SKM-1 (cell line): ENCODE measurements at regions not wholly inside any gene's neighbourhood (a gene's known extent, or its start where the extent isn't known, plus 50 kb on each side); places are given as distances from the start of the nearest gene placed in this dataset.
"Not testable (repeated sequence)": the region's sequence is repeated elsewhere in the genome, so short reads cannot be mapped to it uniquely, and the experiment has no call there.

ENCODE experiments used
- DNase-seq: peaks from one replicate; lab custom pipeline; 2025; ENCODE audit not compliant: unreplicated experiment; lab: John Stamatoyannopoulos, UW

DNA sequence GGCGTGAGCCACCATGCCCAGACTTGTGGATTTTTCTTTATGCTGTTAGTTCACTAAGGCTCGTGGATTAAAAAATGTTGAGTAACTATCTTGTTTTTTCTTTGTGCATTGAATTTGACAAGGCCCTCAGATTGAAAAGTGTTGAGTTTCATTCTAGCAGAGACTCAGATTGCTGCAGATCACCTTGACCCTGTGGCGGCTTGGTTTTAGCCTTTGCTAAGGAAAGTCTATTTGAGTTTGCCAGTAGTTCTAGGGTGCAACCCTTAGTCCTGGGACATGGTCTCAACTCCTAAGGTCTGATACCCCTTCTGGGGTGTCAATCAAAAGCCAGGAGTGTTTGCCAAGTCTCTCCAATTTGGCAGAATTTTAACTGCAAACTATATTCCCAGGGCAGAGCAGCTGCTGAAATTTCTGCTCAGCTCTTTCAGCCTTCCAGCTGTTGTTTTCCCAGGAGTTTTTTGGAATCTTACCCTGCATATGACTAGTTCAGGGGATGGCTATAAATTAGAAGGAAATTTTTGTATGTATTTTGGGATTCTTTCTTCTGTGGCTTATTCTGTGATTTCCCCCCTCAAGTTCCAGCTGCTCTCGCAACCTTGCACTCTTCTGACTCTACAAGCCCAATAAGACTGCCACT, 84.3 kb upstream of the HAND1 start:
- no peak for DNase-seq

DNA sequence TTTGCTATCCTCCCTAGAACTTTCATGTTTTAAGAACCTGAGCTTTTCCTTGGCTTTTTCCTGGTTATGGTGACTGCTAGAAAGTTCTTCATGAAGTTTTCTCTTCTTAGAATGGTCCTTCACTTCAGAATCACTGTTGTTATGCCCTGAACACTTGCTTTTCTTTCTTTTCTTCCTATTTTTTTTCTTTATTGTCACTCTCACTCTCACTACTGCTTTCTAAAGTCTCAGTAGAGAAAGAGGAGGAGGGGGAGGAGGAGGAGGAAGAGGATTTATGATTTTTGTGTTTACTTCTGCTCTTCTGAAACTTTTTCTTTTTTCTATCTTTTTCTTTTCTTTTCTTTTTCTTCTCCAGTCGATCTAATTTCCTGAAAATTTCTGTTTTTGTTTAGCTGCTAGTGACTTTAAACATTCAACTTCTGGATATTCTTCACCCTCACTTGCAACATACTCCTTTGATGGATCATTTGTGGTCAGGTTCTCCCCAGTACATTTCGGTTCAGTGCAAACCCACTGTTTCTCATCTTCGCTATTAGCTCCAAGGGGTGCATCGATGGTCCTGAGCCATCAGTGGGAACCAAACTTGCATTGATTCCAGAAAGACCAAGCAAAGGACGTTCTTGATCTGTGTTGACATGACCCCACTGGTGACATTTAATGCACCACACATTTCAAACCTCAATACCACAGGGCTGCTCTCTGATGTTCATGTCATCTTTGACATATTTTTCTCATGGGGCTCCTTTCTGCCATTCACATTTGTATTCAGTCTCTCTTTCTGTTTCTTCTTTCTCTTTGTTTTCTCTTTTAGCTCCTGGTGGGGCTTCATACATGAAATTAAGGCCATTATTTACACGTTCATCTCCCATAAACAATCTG, 81.6 kb upstream of the HAND1 start:
- DNase-seq = no peak

DNA sequence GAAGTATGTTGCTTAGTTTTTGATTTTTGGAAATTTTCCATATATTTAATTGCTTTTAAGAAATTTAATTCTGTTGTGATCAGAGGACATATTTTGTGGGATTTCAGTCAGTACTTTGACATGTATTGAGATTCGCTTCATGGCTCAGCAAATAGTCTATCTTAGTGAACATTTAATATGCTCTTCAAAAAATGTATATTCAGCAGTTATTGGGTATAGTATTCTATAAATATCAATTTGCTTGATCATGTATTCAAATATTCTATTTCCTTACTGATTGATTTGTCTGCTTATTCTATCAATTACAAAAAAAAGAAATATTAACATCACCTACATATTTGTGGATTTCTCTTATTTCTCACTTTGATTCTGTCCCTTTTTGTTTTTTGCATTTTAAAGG, 79.5 kb upstream of the HAND1 start:
- no peak for DNase-seq

DNA sequence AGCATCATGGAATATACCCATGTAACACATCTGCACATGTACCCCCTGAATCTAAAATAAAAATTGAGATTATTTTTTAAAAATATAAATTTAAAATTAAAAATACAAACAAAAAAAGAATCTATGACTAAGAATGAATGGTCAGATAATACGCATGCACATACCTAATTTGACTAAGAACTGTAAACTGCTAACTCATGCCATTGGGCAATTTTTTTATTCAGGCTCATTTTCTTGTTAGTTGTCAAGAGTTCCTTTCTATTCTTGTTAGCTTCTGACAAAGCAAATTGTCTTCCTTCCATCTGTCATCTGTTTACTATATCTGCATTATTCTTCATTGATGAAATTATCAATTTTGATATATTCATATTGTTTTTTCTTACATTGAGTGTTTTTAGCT, 69.5 kb upstream of the HAND1 start:
- no peak for DNase-seq

DNA sequence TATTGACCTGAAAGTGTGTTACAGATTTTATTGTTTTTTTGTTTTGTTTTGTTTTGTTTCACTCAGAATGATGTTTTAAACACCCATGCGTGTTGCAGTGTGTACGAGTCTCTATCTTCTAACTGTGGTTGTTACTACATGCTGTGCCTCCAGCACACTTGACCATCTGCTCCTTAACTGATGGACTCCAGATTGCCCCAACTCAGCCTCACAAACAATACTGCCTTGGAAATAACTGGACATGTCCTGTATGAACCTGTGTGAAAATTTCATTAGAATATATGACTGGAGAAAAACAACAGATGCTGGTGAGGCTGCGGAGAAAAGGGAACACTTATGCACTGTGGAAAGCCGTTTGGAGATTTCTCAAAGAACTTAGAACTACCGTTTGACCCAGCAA, 68.7 kb upstream of the HAND1 start:
- no peak for DNase-seq

DNA sequence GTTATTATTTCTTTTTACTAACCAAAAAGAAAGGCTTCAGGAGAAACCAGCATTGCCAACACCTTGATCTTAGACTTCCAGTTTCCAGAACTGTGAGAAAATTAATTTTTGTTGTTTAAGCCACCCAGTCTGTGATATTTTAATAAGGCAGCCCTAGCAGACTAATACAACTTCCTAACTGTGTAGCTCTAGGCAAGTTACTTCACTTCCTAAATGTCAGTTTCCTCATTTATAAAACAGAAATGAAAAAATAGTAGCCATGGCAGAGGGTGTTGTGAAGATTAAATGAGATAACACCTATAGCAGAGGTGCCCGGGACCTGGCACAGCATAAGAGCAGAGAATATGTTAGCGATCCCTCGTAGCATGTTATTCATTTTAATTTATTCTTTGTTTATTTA, 66.6 kb upstream of the HAND1 start:
- DNase-seq = no peak

DNA sequence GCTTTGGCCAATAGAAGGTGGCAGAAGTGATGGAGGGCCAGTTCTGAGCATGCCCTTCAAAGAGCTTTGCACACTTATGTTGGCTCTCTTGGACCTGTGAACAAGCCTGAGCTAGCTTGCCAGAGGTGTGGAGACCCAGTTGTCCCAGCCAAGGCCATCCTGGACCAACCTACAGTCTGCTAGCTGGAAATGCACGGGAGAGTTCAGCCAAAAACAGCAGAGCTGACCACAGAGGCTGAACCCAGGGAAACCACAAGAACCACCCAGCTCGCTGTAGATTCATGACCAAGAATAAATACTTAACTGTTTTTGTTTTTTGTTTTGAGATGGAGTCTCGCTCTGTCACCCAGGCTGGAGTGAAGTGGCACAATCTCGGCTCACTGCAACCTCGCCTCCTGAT, 65.4 kb upstream of the HAND1 start:
- no peak for DNase-seq

DNA sequence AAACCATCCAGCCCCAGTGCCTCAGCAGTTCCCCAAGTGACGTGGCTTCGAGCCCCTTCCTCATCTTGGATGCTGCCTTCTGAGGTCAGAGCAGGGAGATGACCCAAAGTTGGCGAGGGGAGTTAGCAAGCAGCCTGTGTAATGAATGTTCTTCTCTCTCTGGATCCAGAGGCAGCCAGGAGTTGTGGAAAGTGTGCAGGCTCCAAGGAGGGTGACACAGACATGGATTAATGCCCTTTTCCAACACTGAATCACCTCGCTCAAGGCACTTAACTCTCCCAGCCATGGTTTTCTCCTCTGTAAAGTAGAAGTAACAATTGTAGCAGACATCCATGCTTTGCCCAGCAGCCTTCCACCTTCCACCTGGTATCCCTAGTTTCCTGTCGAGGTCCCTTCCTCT, 64.6 kb upstream of the HAND1 start:
- DNase-seq = no peak

DNA sequence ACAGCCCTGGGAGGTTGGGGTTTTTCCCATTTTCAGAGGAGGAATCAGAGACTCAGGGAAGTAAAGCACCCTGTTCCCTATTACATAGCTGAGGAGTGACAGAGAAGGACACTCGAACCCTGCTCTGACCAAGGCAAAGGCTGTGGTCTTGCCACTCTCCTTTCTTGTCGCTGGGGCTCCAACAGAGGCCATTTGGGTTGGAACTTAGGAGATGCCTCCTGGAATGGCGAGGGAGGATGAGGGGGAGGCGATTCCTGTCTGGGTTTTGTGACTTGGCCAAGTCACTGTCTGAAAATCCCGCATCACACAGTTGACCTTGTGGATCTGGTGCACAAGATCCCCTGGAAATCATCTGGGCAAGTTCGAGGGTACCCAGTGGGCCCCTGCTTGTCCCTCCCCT, 64.0 kb upstream of the HAND1 start:
- no peak for DNase-seq

DNA sequence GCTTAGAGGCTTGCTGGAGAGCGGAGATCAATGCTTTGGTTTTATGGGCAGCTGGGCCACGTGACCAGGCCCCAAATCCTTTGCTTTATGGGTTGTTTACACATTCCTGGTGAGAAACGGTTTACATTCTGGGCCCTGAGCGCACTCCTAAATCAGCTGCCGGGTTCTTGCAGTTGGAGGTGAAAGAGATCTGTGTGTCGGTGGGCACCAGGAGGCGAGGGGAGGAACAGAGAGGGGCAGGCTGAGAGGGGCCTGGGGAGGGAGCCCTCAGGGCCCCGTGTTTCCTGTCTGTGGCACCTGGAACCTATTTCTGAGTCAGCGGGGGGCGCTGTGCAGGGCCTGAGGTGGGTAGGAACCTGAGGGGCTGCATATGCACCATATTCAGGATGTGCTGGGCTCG, 63.5 kb upstream of the HAND1 start:
- no peak for DNase-seq

DNA sequence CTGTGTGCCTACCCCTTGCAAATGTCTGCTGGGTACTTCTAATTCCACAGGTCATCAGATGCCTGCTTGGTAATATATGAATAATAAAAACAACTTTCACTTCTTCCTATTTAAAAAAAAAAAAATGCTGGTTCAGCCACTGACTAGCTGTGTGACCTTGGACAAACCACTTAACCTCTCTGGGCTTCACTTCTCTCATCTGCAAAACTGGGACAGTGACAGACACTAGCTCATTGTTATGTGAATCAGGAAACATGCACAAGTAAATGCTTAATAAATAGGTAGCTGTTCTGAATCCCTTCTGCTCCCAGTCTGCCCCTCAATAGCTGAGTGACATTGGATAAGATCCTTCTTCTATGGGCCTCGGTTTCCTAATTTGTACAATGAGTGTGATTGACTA, 62.6 kb upstream of the HAND1 start:
- no peak for DNase-seq

DNA sequence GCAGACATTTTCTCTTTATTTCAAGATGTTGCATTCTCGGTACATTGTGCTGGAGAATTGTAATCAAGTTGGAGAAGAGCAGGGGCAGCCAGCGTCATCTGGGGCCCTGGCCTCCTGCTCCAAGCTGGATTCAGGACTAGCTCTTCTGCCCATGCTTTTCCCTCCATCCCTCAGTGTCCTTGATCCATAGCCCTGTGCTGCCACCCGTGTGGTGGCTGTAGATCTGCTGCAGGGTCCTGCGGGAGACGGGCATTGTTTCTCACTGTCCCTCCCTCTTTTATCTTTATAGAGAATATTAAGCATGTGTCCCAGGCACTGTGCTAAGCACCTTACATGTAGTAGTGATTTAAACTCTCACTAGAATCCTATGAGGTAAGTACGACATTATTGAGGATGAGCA, 60.5 kb upstream of the HAND1 start:
- DNase-seq = no peak

DNA sequence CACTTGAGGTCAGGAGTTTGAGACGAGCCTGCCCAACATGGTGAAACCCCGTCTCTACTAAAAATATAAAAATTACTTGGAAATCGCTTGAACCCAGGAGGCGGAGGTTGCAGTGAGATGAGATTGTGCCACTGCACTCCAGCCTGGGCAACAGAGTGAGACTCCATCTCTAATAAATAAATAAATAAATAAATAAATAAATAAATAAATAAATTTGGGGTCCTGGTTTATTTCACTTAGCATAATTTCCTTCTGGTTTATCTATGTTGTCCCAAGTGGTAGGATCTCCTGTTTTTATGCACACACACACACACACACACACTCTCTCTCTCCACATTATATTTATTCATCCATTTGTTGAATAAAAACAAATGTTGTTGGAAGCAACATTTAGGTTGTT, 58.4 kb upstream of the HAND1 start:
- not testable (repeated sequence) for DNase-seq

DNA sequence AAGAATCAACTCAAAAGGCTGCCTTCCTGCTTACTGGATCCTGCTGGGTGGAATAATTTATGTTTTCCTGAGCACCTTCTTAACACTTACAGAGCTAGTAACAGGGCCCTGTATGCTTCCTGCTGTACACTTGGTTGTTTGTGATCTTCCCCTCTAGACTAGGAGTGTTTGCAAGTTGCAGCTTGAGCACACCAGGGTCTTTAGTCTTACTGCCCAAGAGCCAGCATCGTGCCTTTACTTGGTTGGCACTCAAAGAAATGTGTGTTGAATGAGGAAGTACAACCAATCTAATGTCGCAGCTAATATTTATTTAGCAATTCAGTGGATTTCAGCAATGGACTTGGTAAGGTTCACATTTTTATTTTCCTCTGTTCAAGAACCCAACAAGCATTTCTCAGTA, 57.5 kb upstream of the HAND1 start:
- no peak for DNase-seq

DNA sequence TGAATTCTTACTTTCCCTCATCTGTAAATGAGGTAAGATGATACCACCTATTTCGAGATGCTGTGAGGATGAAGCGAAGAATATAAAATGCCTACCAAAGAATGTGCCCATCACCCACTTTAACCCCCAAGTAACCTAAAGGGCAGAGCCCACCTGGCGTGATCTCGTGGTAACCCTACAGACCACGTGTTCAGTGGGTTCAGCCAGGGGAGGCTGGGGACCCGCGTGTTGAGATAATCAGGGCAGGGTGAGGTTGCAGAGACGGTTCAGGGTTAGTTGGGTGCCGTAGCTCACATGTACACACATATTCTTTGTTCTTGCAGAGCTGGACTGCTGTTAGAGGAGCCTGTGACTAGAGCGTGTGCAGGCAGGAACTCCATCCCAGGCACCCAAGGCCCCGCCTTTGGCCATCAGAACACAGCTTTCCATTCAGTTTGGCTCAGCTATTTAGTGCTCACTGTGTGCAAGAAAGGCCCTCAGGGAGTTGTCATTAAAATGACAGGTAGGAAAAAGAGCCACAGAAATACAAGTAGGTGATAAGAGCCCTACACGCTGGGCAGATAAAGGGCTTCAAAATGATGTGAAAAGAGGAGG, 56.5 kb upstream of the HAND1 start:
- DNase-seq = no peak

DNA sequence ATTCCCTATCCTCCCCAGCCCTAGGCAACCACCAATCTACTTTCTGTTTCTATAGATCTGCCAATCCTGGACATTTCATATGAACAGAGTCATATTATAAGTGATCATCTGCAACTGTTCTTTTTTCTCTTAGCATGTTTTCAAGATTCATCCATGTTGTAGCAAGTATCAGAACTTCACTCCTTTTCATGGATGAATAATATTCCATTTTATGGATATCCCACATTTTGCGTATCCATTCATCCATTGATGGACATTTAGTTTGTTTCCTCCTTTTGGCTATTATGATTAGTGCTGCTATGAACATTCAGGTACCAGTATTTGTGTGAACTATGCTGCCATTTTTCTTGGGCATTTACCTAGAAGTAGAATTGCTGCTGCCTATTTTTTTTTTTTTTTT, 51.3 kb upstream of the HAND1 start:
- no peak for DNase-seq

DNA sequence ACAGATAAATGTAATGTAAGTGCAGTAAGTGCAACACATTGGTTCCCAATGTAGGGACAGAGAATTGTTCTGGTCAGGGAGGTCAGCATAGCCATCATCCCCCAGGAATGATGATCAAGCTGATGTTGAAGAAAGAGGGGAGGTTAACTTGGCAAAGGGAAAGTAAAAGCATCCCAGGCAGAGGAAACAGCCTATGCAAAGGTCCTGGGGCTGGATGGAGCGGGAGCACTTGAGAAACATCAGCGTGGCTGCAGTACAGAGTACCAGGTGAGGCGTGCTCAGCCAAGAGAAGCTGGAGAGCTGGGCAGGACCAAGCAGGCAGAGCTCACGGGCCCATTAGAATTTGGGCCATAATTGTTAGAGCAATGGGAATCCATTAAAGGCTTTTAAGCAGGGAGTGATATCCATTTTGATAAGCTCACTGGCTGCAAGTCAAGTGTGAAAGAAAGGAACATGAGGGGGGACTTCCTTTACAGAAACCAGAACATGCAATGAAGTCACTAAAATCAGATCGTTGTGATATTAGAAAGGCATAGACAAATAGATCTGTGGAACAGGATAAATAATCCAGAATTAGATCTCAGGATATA, 50.1 kb upstream of the HAND1 start:
- DNase-seq = no peak
